ENCODE measurements at regions not wholly inside any gene's neighbourhood (a gene's known extent, or its start where the extent isn't known, plus 50 kb on each side); places are given as distances from the start of the nearest gene placed in this dataset.

- DNase-seq (ENCODE audit: low read depth) = peak; percentile 62
These were observed 614.8 kb downstream of the ZIC1 start for GRCh38 chr3:148023994-148024393.

GRCh38 chr3:148026009-148026588 is 616.9 kb downstream of the ZIC1 start:
- peak; percentile 23 for DNase-seq (ENCODE audit: low read depth)

GRCh38 chr3:148030975-148031374 is 621.8 kb downstream of the ZIC1 start:
- DNase-seq (ENCODE audit: low read depth) = no peak

DNA sequence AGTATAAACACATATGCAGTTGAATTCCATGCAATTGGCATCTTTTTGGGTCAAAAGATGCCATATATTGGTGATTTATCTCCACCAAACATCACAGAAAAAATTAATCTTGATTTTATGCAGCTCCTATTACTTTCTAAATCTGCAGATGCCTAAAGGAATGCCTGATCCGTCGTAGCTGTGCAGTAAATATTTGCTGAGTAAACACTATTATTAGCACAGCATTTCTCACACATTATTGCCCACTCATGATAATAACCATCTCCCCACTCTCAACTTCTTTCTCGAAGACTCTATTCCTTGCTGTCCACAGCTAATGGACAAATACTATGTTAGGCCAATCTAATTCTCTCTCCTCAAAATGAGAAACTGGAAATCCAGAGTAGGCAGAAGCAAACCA is 625.2 kb downstream of the ZIC1 start:
- no peak for DNase-seq (ENCODE audit: low read depth)

DNA sequence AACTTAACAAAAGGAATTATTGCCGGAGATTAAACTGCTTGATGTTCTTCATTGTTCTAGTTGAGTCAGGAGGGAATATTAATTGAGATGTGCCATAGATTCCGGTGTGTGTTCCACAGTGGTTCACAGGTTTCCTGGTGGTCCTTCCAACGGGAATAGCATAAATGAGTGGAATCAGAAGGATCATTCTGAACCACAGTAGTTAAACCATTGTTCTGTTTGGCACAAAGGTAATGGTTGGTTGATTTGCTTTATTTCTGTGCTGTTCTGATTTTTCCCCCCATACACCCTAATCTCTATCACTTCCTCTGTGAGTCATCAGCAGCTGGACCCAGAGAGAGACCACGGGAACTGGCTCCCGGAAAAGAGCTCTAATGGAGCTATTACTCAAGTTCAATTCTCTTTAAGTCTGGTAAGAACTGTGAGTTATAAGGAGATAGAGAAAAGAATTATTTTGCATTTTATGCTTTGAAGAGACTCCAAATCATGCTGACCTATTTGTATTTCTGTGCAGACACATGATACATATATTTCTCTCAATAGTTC is 627.2 kb downstream of the ZIC1 start:
- peak; percentile 70 for DNase-seq (ENCODE audit: low read depth)

DNA sequence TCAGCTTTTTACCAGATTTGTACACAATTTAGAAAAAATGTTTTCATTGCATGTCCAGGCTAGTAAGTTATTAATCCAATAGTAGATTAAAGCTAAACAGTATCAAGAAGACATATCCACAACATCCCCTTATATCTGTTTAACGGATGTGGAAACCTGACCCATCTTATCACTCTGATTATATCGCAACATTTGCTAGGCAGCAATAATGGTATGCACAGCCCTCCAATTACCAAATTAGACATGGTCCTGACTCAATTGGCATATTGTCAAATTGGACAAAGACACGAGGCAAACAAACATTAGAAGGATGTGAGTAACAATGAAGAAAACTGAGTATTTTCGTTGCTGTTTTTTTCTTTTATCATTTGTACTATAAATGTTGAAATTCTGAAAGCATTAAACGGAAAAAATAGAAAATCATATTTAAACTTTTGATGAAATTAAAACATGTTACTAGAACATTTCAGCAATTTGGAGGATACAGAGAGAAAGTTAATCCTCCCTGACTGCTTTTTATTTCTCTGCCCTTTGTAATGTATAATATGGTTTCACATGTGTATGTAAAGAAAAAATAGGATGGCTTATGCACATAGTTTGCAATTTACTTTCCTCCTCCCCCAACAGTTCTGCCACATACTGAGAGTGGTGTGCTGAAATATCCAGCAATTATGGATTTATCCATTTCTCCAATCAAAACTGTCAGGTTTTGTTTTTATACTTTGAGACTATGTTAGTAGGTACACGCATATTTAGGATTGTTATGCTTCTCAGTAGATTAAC is 633.7 kb downstream of the ZIC1 start:
- DNase-seq (ENCODE audit: low read depth) = peak; percentile 90

GRCh38 chr3:148044151-148044550 is 635.0 kb downstream of the ZIC1 start:
- DNase-seq (ENCODE audit: low read depth) = no peak

DNA sequence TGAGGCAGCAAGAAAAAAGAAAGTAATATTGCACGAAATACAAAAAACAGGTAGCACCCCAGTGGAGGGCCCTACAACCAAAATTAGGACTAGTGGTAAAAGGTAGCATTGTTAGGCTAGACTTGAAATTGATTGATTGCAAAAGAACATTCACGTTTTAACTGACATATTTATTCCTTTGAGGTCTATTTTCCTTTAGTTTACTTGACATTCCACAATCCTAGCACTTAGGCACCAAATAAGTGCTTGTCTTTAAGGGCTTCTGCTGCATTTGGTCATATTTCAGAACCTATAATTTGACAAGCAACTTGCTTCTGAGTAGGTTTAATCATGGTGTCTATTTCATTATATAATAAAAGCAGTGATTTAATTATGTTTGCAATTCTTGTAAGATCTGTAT is 642.7 kb upstream of the AGTR1 start:
- no peak for DNase-seq (ENCODE audit: low read depth)

GRCh38 chr3:148062590-148062989 is 635.1 kb upstream of the AGTR1 start:
- no peak for DNase-seq (ENCODE audit: low read depth)

GRCh38 chr3:148066802-148067201 is 630.9 kb upstream of the AGTR1 start:
- DNase-seq (ENCODE audit: low read depth) = no peak

DNA sequence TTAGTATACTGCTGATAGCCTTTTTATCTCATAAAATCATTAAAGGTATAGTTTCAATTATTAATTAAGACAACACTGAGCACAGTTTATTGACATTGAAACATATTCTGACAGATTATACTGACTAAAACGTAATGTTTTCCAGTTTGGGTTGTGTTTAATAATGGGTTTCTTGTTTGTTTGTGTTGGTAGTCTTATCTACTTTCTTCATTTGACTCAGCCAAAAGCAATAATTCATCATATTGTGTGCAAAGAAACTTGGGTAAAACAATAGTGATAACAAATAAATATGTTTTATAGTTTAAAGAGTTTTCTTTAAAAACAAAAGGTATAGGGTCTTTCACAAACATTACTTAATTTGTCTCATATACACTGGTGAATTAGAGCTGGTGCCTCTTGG is 629.2 kb upstream of the AGTR1 start:
- DNase-seq (ENCODE audit: low read depth) = no peak

GRCh38 chr3:148070041-148070440 is 627.7 kb upstream of the AGTR1 start:
- DNase-seq (ENCODE audit: low read depth) = no peak

DNA sequence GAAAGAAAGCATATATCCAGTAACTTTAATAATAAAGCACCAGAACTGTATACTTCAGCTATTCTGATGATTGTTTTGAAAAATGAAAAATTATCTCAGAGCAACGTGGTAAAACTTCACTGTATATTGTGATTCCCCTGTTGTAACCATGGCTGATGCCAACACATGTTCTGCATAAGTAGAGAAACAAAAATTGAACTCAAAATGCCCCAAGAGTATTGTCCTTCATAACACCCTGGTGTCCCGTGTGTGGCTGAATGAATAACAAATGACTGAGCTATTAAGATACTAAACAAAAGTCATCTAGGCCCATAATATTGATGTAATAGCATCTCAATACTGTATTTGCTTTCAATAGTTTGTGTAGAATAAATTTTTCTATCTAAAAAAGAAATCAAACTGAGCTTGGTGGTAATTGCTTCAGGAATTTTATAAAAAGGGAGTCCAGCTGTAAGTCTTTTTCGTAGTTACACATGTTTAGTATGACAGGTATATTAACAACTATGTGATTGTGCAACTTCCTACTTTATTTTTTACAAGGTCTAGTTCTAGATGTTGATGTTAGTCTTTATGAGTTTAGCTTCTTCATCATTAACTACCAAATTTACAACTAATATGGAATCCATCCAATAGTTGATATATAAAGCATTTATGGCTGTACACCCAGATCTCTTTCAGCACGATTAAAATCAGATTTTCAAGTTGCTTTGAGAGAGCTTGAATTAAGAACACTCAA is 623.8 kb upstream of the AGTR1 start:
- no peak for DNase-seq (ENCODE audit: low read depth)

GRCh38 chr3:148074946-148075345 is 622.8 kb upstream of the AGTR1 start:
- no peak for DNase-seq (ENCODE audit: low read depth)

GRCh38 chr3:148075771-148076716 is 621.7 kb upstream of the AGTR1 start:
- DNase-seq (ENCODE audit: low read depth) = peak; percentile 63

DNA sequence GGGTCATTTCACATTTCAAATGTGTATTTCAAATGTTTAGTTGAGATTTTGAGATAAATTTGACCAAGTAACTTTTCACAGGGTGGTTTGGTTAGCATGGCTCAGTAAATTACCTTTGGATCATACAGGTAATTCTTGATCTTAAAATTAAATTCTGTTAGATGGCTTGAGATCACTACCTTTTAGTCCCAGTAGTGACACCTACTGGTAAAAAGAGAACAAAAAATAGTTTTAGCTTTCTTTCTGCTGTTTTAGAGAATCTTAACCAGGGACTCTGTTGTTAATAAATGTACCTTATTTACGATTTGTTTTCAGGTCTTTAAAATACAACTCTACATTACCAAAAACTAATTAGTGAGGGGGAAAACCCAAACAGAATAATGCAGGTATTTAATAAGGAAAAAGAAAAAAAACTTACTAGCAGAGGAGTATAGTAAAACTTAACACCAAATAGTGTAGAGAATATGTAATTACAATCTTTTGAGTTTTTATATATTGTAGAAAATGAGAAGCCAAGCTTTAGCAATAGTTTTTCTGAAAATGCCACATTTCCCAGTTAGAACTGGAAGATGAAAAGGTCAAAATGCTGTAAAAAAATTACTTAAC is 620.3 kb upstream of the AGTR1 start:
- DNase-seq (ENCODE audit: low read depth) = peak; percentile 40

DNA sequence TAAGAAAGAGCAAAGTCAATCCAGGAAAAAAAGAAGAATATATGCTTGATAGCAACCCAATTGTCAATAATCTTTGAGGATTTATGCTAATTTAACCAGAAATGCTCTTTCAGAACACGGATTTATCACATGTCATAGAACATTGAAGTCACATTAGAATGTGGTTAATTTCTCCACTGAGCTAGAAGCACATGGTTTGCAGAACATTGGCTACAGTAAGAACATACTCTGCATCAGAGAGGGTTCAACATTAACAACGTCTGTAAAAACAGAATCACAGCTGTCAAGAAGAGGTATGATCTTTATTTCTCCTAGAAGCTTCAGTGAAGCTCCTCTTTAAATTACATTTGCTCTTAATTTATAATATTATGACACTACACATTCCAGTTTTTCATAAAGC is 619.7 kb upstream of the AGTR1 start:
- DNase-seq (ENCODE audit: low read depth) = no peak

DNA sequence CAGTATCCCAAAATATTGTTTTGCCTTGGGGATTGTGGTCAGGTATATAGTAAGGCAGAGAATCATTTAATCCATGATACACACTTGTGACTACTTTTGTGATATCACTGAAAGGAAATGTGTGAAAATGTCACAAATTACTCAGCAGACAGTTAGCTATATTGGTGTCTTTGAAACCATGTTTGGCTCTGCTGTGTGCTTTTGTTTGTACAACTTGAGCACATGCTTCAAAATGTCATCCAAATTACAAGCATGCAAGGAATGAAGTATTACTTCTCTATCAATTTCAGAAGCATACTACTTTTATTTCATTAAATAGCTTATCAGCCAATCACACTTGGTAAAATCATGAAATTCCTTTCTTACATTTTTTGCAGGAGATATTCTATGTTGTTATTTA is 619.0 kb upstream of the AGTR1 start:
- no peak for DNase-seq (ENCODE audit: low read depth)

GRCh38 chr3:148079370-148079769 is 618.3 kb upstream of the AGTR1 start:
- DNase-seq (ENCODE audit: low read depth) = peak; percentile 61

DNA sequence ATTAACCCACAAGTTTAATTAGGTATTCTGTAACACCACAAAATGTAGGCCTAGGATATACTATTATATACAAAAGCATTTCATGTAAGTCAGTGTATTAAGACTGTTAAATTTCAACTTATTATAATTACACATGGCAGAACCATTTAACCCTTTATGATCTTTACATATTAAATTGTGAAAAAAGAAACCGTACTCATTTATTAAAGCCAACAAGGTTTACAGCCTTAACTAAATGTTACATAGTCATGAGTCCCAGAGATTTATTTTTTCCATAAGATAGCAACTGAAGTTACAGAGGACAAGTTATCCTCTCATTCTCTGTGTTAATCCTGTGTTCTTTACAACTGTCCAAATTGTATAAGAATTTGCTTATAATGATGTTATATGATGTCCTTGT is 615.8 kb upstream of the AGTR1 start:
- DNase-seq (ENCODE audit: low read depth) = no peak

Data from RPMI7951 (cell line).